ENCODE measurements at regions not wholly inside any gene's neighbourhood (a gene's known extent, or its start where the extent isn't known, plus 50 kb on each side); places are given as distances from the start of the nearest gene placed in this dataset.

GRCh38 chr4:128698386-128698785, 111.1 kb upstream of the JADE1 start:
- TF ChIP-seq REST (IDR thresholded peaks at IDR 0.05; ENCODE audit: insufficient read depth in 1 of 2, low read depth in 2 of 2, low read length in 1 of 2) (no peak), CTCF (IDR thresholded peaks at IDR 0.05) (no peak), SIN3A (IDR thresholded peaks at IDR 0.05; ENCODE audit: borderline replicate concordance, insufficient read depth, low read depth, low read length) (no peak)
